ENCODE measurements at regions not wholly inside any gene's neighbourhood (a gene's known extent, or its start where the extent isn't known, plus 50 kb on each side); places are given as distances from the start of the nearest gene placed in this dataset.

GRCh38 chr13:90673746-90674145 lies 673.7 kb upstream of the MIR17HG start:
- Histone ChIP-seq H3K27ac (no peak overlapping the region), H3K4me1 (no peaks in the 10 kb centered on the region), H3K4me3 (no peak overlapping the region), H3K9me3 (no peaks in the 10 kb centered on the region), H3K36me3 (no peaks in the 10 kb centered on the region), H3K27me3 (ENCODE audit: low read depth) (no peaks in the 10 kb centered on the region)
- TF ChIP-seq, protein P1, sequence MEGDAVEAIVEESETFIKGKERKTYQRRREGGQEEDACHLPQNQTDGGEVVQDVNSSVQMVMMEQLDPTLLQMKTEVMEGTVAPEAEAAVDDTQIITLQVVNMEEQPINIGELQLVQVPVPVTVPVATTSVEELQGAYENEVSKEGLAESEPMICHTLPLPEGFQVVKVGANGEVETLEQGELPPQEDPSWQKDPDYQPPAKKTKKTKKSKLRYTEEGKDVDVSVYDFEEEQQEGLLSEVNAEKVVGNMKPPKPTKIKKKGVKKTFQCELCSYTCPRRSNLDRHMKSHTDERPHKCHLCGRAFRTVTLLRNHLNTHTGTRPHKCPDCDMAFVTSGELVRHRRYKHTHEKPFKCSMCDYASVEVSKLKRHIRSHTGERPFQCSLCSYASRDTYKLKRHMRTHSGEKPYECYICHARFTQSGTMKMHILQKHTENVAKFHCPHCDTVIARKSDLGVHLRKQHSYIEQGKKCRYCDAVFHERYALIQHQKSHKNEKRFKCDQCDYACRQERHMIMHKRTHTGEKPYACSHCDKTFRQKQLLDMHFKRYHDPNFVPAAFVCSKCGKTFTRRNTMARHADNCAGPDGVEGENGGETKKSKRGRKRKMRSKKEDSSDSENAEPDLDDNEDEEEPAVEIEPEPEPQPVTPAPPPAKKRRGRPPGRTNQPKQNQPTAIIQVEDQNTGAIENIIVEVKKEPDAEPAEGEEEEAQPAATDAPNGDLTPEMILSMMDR (IDR thresholded peaks at IDR 0.05), result no peak
- DNase-seq (no peak), ATAC-seq (peak in 1 of 2 donors; percentile 33)
- intact Hi-C loops (cut with DNase I), result no loop called here

GRCh38 chr13:90675129-90675528 lies 672.4 kb upstream of the MIR17HG start:
- H3K27me3 ChIP-seq (ENCODE audit: low read depth), result no peaks in the 10 kb centered on the region
- intact Hi-C loops (cut with DNase I), result no loop called here
- no peak for DNase-seq

GRCh38 chr13:90680826-90681225 lies 666.7 kb upstream of the MIR17HG start:
- TF ChIP-seq, protein P1 (IDR thresholded peaks at IDR 0.05), result no peak
- H3K4me1 ChIP-seq, result no peaks in the 10 kb centered on the region
- H3K27ac ChIP-seq, result no peak overlapping the region
- DNase-seq, result no peak
- no peak overlapping the region for H3K4me3 ChIP-seq
- H3K27me3 ChIP-seq (ENCODE audit: low read depth), result no peaks in the 10 kb centered on the region
- no peaks in the 10 kb centered on the region for H3K36me3 ChIP-seq
- H3K9me3 ChIP-seq, result no peaks in the 10 kb centered on the region
- intact Hi-C loops (cut with DNase I), result no loop called here
- no peak for ATAC-seq

More at GRCh38 chr13:90675129-90675528, 672.4 kb upstream of the MIR17HG start:
- no peaks in the 10 kb centered on the region for H3K9me3 ChIP-seq
- TF ChIP-seq, protein P1 (IDR thresholded peaks at IDR 0.05), result no peak
- no peak overlapping the region for H3K27ac ChIP-seq
- no peaks in the 10 kb centered on the region for H3K4me1 ChIP-seq
- no peak overlapping the region for H3K4me3 ChIP-seq
- no peak for ATAC-seq
- no peaks in the 10 kb centered on the region for H3K36me3 ChIP-seq

GRCh38 chr13:90683711-90684131 lies 663.8 kb upstream of the MIR17HG start:
- DNase-seq, result no peak
- intact Hi-C loops (cut with DNase I), result no loop called here
- no peak overlapping the region for H3K27ac ChIP-seq
- no peaks in the 10 kb centered on the region for H3K4me1 ChIP-seq
- H3K36me3 ChIP-seq, result no peaks in the 10 kb centered on the region
- TF ChIP-seq, protein P1 (IDR thresholded peaks at IDR 0.05), result no peak
- no peaks in the 10 kb centered on the region for H3K27me3 ChIP-seq (ENCODE audit: low read depth)
- H3K9me3 ChIP-seq, result no peaks in the 10 kb centered on the region
- no peak for ATAC-seq
- H3K4me3 ChIP-seq, result no peak overlapping the region

- H3K9me3 ChIP-seq, result no peaks in the 10 kb centered on the region
- no peaks in the 10 kb centered on the region for H3K36me3 ChIP-seq
- TF ChIP-seq, protein P1 (IDR thresholded peaks at IDR 0.05), result no peak
- no peaks in the 10 kb centered on the region for H3K27me3 ChIP-seq (ENCODE audit: low read depth)
- H3K4me3 ChIP-seq, result no peak overlapping the region
- DNase-seq, result no peak
- peak in 1 of 2 donors; percentile 50 for ATAC-seq
- peaks cover 4% of the 10 kb centered on the region for H3K4me1 ChIP-seq
- intact Hi-C loops (cut with DNase I), result no loop called here
- H3K27ac ChIP-seq, result no peak overlapping the region
Measured at GRCh38 chr13:90686442-90686841, 661.0 kb upstream of the MIR17HG start.

GRCh38 chr13:90689111-90689510 lies 658.4 kb upstream of the MIR17HG start:
- DNase-seq (no peak), ATAC-seq (no peak)
- Histone ChIP-seq H3K4me1 (peaks cover 4% of the 10 kb centered on the region), H3K27me3 (ENCODE audit: low read depth) (no peaks in the 10 kb centered on the region), H3K9me3 (no peaks in the 10 kb centered on the region), H3K4me3 (no peak overlapping the region), H3K27ac (no peak overlapping the region), H3K36me3 (no peaks in the 10 kb centered on the region)
- TF ChIP-seq, protein P1 (IDR thresholded peaks at IDR 0.05), result no peak
- intact Hi-C loops (cut with DNase I), result no loop called here

Measured in lower lobe of right lung (tissue), 2 donors.